GM23248 (cell line): ENCODE measurements at regions not wholly inside any gene's neighbourhood (a gene's known extent, or its start where the extent isn't known, plus 50 kb on each side); places are given as distances from the start of the nearest gene placed in this dataset.

Experiments used
- DNase-seq: peaks from one replicate; pipeline ENCODE4 v3.0.0-alpha.2; 2015
- H2AFZ ChIP-seq: fragments of 200-600 bp; sonication (generic); 2 replicates; pipeline ENCODE4 v1.6.1; 2016; ENCODE audit warnings: antibody characterized with exemption
- H3F3A ChIP-seq: fragments of 200-600 bp; sonication (generic); 2 replicates; pipeline ENCODE4 v1.6.1; 2016; ENCODE audit warnings: mild to moderate bottlenecking, antibody characterized with exemption, mixed run types; ENCODE audit not compliant: insufficient read depth
- H3K27ac ChIP-seq: fragments of 200-600 bp; sonication (generic); 2 replicates; pipeline ENCODE4 v1.5.1; 2016; ENCODE audit warnings: mild to moderate bottlenecking
- H3K27me3 ChIP-seq: fragments of 200-600 bp; sonication (generic); replicated peaks from 2 replicates; pipeline ENCODE4 v1.6.1; 2016; ENCODE audit warnings: mild to moderate bottlenecking; ENCODE audit not compliant: insufficient read depth
- H3K36me3 ChIP-seq: fragments of 200-600 bp; sonication (generic); 2 replicates; pipeline ENCODE4 v1.6.1; 2016; ENCODE audit warnings: low read depth, mild to moderate bottlenecking
- H3K4me1 ChIP-seq: fragments of 200-600 bp; sonication (generic); 2 replicates; pipeline ENCODE4 v1.6.1; 2016; ENCODE audit warnings: mild to moderate bottlenecking; ENCODE audit not compliant: insufficient read depth
- H3K4me2 ChIP-seq: fragments of 200-600 bp; sonication (generic); one replicate; pipeline ENCODE4 v1.6.1; 2016; ENCODE audit warnings: mild to moderate bottlenecking; ENCODE audit not compliant: unreplicated experiment
- H3K4me3 ChIP-seq: fragments of 200-600 bp; sonication (generic); 2 replicates; pipeline ENCODE4 v1.5.1; 2016; ENCODE audit warnings: mild to moderate bottlenecking
- H3K79me2 ChIP-seq: fragments of 200-600 bp; sonication (generic); 2 replicates; pipeline ENCODE4 v1.6.1; 2016; ENCODE audit warnings: mild to moderate bottlenecking; ENCODE audit not compliant: insufficient read depth
- H3K9ac ChIP-seq: fragments of 200-600 bp; sonication (generic); 2 replicates; pipeline ENCODE4 v1.6.1; 2016; ENCODE audit warnings: mild to moderate bottlenecking
- H3K9me2 ChIP-seq: fragments of 200-600 bp; sonication (generic); 2 replicates; pipeline ENCODE4 v1.6.1; 2016; ENCODE audit warnings: mixed run types, mild to moderate bottlenecking, moderate library complexity; ENCODE audit not compliant: insufficient read depth
- H3K9me3 ChIP-seq: fragments of 200-600 bp; sonication (generic); one replicate; pipeline ENCODE4 v1.6.1; 2017; ENCODE audit warnings: low read depth
- H4K20me1 ChIP-seq: fragments of 200-600 bp; sonication (generic); 2 replicates; pipeline ENCODE4 v1.6.0; 2016; ENCODE audit not compliant: insufficient read depth
- EZH2 ChIP-seq: fragments of 200-600 bp; sonication (generic); IDR thresholded peaks from 2 replicates; pipeline ENCODE4 v1.6.1; 2018; ENCODE audit warnings: antibody characterized with exemption, mild to moderate bottlenecking; ENCODE audit not compliant: insufficient read depth, poor library complexity, severe bottlenecking
- EZH2phosphoT487 ChIP-seq: fragments of 200-600 bp; sonication (generic); IDR thresholded peaks from 2 replicates; pipeline ENCODE4 v1.6.1; 2018; ENCODE audit warnings: antibody characterized with exemption, moderate library complexity, mild to moderate bottlenecking, low read depth; ENCODE audit not compliant: insufficient read depth
- WGBS, 2 experiments: methylation state at CpG; one replicate each; pipeline ENCODE4 v1.1.6; 2015 to 2017; ENCODE audit warnings: low lambda C conversion rate in 2 of 2, low coverage in 1 of 2; ENCODE audit errors: missing lambda C conversion rate in 2 of 2; 5-methylcytosine and 5-hydroxymethylcytosine counted together
- in situ Hi-C: fragments of 300-500 bp; cut with MboI; formaldehyde crosslinking; loops from 2 replicates; pipeline ENCODE4 v1.15.0; 2020

GRCh38 chr16:49051576-49051975 is 230.1 kb downstream of the CBLN1 start:
- no peaks in the 10 kb centered on the region for H3F3A ChIP-seq
- TF ChIP-seq EZH2 = no peak
- TF ChIP-seq EZH2phosphoT487 = no peak
- H3K4me2 ChIP-seq = no peak overlapping the region
- H3K36me3 ChIP-seq = no peaks in the 10 kb centered on the region
- H3K27ac ChIP-seq = no peak overlapping the region
- no peaks in the 10 kb centered on the region for H3K4me1 ChIP-seq
- H2AFZ ChIP-seq = no peak overlapping the region
- H3K9ac ChIP-seq = no peak overlapping the region
- no peaks in the 10 kb centered on the region for H3K9me3 ChIP-seq
- H3K4me3 ChIP-seq = no peak overlapping the region
- no peaks in the 10 kb centered on the region for H3K79me2 ChIP-seq
- H4K20me1 ChIP-seq = no peaks in the 10 kb centered on the region
- WGBS, 2 experiments = 6% methylated on average over 2 of the region's 2 CpGs
- H3K9me2 ChIP-seq = no peaks in the 10 kb centered on the region
- H3K27me3 ChIP-seq = no peaks in the 10 kb centered on the region
- in situ Hi-C loops = no loop called here
- DNase-seq = no peak

GRCh38 chr16:49050607-49051006 is 231.0 kb downstream of the CBLN1 start:
- Histone ChIP-seq H3K9me3 (no peaks in the 10 kb centered on the region), H3K27me3 (no peaks in the 10 kb centered on the region), H3K4me3 (no peak overlapping the region), H3F3A (no peaks in the 10 kb centered on the region), H3K4me2 (no peak overlapping the region), H3K36me3 (no peaks in the 10 kb centered on the region), H3K9me2 (no peaks in the 10 kb centered on the region), H3K9ac (no peak overlapping the region), H3K27ac (no peak overlapping the region), H2AFZ (no peak overlapping the region), H4K20me1 (no peaks in the 10 kb centered on the region), H3K4me1 (no peaks in the 10 kb centered on the region), H3K79me2 (no peaks in the 10 kb centered on the region)
- no peak for TF ChIP-seq EZH2
- no peak for TF ChIP-seq EZH2phosphoT487
- WGBS, 2 experiments = 20 to 25% methylated on average over 4 of the region's 4 CpGs
- in situ Hi-C loops = no loop called here
- no peak for DNase-seq

GRCh38 chr16:49049644-49050043 is 232.0 kb downstream of the CBLN1 start:
- TF ChIP-seq EZH2phosphoT487 (no peak), EZH2 (no peak)
- DNase-seq = no peak
- Histone ChIP-seq H2AFZ (no peak overlapping the region), H3K9me2 (no peaks in the 10 kb centered on the region), H3K9me3 (no peaks in the 10 kb centered on the region), H3K27me3 (no peaks in the 10 kb centered on the region), H4K20me1 (no peaks in the 10 kb centered on the region), H3K4me1 (no peaks in the 10 kb centered on the region), H3K9ac (no peak overlapping the region), H3K79me2 (no peaks in the 10 kb centered on the region), H3K4me2 (no peak overlapping the region), H3K27ac (no peak overlapping the region), H3F3A (no peaks in the 10 kb centered on the region), H3K36me3 (no peaks in the 10 kb centered on the region), H3K4me3 (no peak overlapping the region)
- in situ Hi-C loops = no loop called here
- 22 to 26% methylated on average over 3 of the region's 3 CpGs for WGBS, 2 experiments

- no peaks in the 10 kb centered on the region for H4K20me1 ChIP-seq
- no peak overlapping the region for H3K27ac ChIP-seq
- 10 to 19% methylated on average over 6 of the region's 6 CpGs for WGBS, 2 experiments
- no peak overlapping the region for H3K4me3 ChIP-seq
- H3F3A ChIP-seq = no peaks in the 10 kb centered on the region
- H3K9me3 ChIP-seq = no peaks in the 10 kb centered on the region
- no peaks in the 10 kb centered on the region for H3K9me2 ChIP-seq
- in situ Hi-C loops = no loop called here
- H3K36me3 ChIP-seq = no peaks in the 10 kb centered on the region
- H3K4me2 ChIP-seq = no peak overlapping the region
- H3K4me1 ChIP-seq = no peaks in the 10 kb centered on the region
- no peak overlapping the region for H2AFZ ChIP-seq
- no peak for TF ChIP-seq EZH2
- no peak for TF ChIP-seq EZH2phosphoT487
- H3K79me2 ChIP-seq = no peaks in the 10 kb centered on the region
- no peaks in the 10 kb centered on the region for H3K27me3 ChIP-seq
- no peak for DNase-seq
- H3K9ac ChIP-seq = no peak overlapping the region
These were observed 232.4 kb downstream of the CBLN1 start for GRCh38 chr16:49049191-49049590.

- Histone ChIP-seq H3K36me3 (no peaks in the 10 kb centered on the region), H3K27me3 (no peaks in the 10 kb centered on the region), H3K4me2 (no peak overlapping the region), H3K4me3 (no peak overlapping the region), H3K4me1 (no peaks in the 10 kb centered on the region), H3K9me3 (no peaks in the 10 kb centered on the region), H4K20me1 (no peaks in the 10 kb centered on the region), H3K79me2 (no peaks in the 10 kb centered on the region), H3K27ac (no peak overlapping the region), H3K9ac (no peak overlapping the region), H3F3A (no peaks in the 10 kb centered on the region), H2AFZ (no peak overlapping the region), H3K9me2 (no peaks in the 10 kb centered on the region)
- in situ Hi-C loops = no loop called here
- TF ChIP-seq EZH2 = no peak
- 12 to 14% methylated on average over 4 of the region's 4 CpGs for WGBS, 2 experiments
- peak; percentile 32 for DNase-seq
These were observed 233.1 kb downstream of the CBLN1 start for GRCh38 chr16:49048557-49048956.
